H1 (cell line): ENCODE measurements at regions not wholly inside any gene's neighbourhood (a gene's known extent, or its start where the extent isn't known, plus 50 kb on each side); places are given as distances from the start of the nearest gene placed in this dataset.

ENCODE experiments used
- CTCF ChIA-PET: fragments of 300-600 bp; sonication (Branson Sonifier 250); formaldehyde crosslinking; loops from one replicate; lab custom pipeline; 2021; ENCODE audit not compliant: partially characterized antibody; lab: Charles Lee
- POLR2A ChIA-PET: fragments of 300-600 bp; sonication (Branson Sonifier 250); formaldehyde crosslinking; loops from one replicate; lab custom pipeline; 2021; ENCODE audit warnings: inconsistent platforms; ENCODE audit not compliant: partially characterized antibody; lab: Charles Lee
- DNase-seq, 2 experiments: peaks; one replicate each; pipeline versions ENCODE4 v3.0.0 to v3.0.0-alpha.2; 2010 to 2022; ENCODE audit warnings: low spot score in 2 of 2, low read depth in 1 of 2, mixed read lengths in 1 of 2
- FAIRE-seq: peaks from 2 replicates; lab custom pipeline; 2011; peaks lifted over from hg19 to GRCh38; lab: Jason Lieb, UNC
- H2AFZ ChIP-seq: 2 replicates; pipeline ENCODE4 v1.8.1; 2012; ENCODE audit warnings: low read length, inconsistent platforms
- H2AK5ac ChIP-seq: 2 replicates; pipeline ENCODE4 v1.6.1; 2013; ENCODE audit warnings: low read depth, low read length
- H2BK120ac ChIP-seq: replicated peaks from 2 replicates; pipeline ENCODE3; 2013; ENCODE audit warnings: low read depth, low read length, inconsistent platforms
- H2BK12ac ChIP-seq: 2 replicates; pipeline ENCODE4 v1.6.1; 2013; ENCODE audit warnings: low read depth, low read length
- H2BK15ac ChIP-seq: 2 replicates; pipeline ENCODE4 v1.6.1; 2013; ENCODE audit warnings: low read length
- H2BK20ac ChIP-seq: 2 replicates; pipeline ENCODE4 v1.6.1; 2013; ENCODE audit warnings: low read length
- H2BK5ac ChIP-seq: 2 replicates; pipeline ENCODE4 v1.6.1; 2013; ENCODE audit warnings: low read depth, low read length
- H3K14ac ChIP-seq: 2 replicates; pipeline ENCODE4 v1.6.1; 2013; ENCODE audit warnings: inconsistent platforms; ENCODE audit not compliant: insufficient read length
- H3K18ac ChIP-seq: 2 replicates; pipeline ENCODE4 v1.6.1; 2013; ENCODE audit warnings: low read length; ENCODE audit errors: extremely low read depth
- H3K23ac ChIP-seq: 2 replicates; pipeline ENCODE4 v1.6.1; 2013; ENCODE audit warnings: inconsistent platforms; ENCODE audit not compliant: insufficient read length
- H3K23me2 ChIP-seq: 2 replicates; pipeline ENCODE4 v1.6.1; 2013; ENCODE audit warnings: low read depth, low read length
- H3K27ac ChIP-seq: 2 replicates; pipeline ENCODE4 v1.6.1; 2011; ENCODE audit warnings: low read depth, low read length, inconsistent platforms
- H3K27me3 ChIP-seq, 4 experiments: replicated peaks in 1 of 4; 1 replicate in 1 of 4; 2 replicates in 3 of 4; pipeline versions ENCODE4 v1.6.1 to v1.8.1; 2011 to 2013; ENCODE audit warnings: low read length in 3 of 4, mild to moderate bottlenecking in 3 of 4, inconsistent platforms in 2 of 4, mixed read lengths in 2 of 4, moderate library complexity in 1 of 4; ENCODE audit not compliant: control insufficient read depth in 3 of 4, insufficient read depth in 3 of 4; ENCODE audit errors: extremely low read depth in 1 of 4
- H3K36me3 ChIP-seq, 4 experiments: 2 replicates each; pipeline versions ENCODE4 v1.6.1 to v1.8.1; 2011 to 2013; ENCODE audit warnings: mild to moderate bottlenecking in 4 of 4, low read length in 3 of 4, moderate library complexity in 2 of 4, control low read depth in 1 of 4, inconsistent platforms in 1 of 4; ENCODE audit not compliant: insufficient read depth in 4 of 4, control insufficient read depth in 2 of 4
- H3K4ac ChIP-seq: replicated peaks from 2 replicates; pipeline ENCODE3; 2013; ENCODE audit warnings: low read length, low read depth, mixed read lengths, inconsistent platforms; ENCODE audit not compliant: insufficient read length
- H3K4me1 ChIP-seq, 4 experiments: replicated peaks in 1 of 4; 1 replicate in 1 of 4; 2 replicates in 3 of 4; pipeline versions ENCODE4 v1.6.1 to v1.8.1; 2011 to 2013; ENCODE audit warnings: low read length in 3 of 4, inconsistent platforms in 2 of 4, mixed read lengths in 1 of 4; ENCODE audit not compliant: insufficient read depth in 4 of 4, control insufficient read depth in 3 of 4
- H3K4me2 ChIP-seq, 2 experiments: 2 replicates each; pipeline versions ENCODE4 v1.6.1 to v1.8.1; 2011 to 2013; ENCODE audit warnings: low read depth in 2 of 2, low read length in 2 of 2, control low read depth in 1 of 2, inconsistent platforms in 1 of 2, mild to moderate bottlenecking in 1 of 2; ENCODE audit not compliant: insufficient read depth in 1 of 2
- H3K4me3 ChIP-seq, 4 experiments: fragments of 200-600, 300-600 bp in 1 of 4; sonication (generic), shearing (Covaris generic), sonication (Bioruptor Twin) in 1 of 4; 2 replicates each; pipeline versions ENCODE4 v1.5.1 to v1.8.1; 2011 to 2016; ENCODE audit warnings: low read length in 4 of 4, low read depth in 3 of 4, control low read depth in 2 of 4, inconsistent platforms in 2 of 4, mild to moderate bottlenecking in 2 of 4, mixed read lengths in 1 of 4, moderate library complexity in 1 of 4; ENCODE audit not compliant: insufficient read depth in 2 of 4; ENCODE audit errors: extremely low read depth in 1 of 4
- H3K56ac ChIP-seq: replicated peaks from 2 replicates; pipeline ENCODE3; 2013; ENCODE audit warnings: low read depth, mild to moderate bottlenecking, mixed read lengths, low read length, inconsistent platforms; ENCODE audit not compliant: insufficient read length
- H3K79me1 ChIP-seq: 2 replicates; pipeline ENCODE4 v1.6.1; 2013; ENCODE audit warnings: low read depth, low read length, control low read depth
- H3K79me2 ChIP-seq, 2 experiments: 2 replicates each; pipeline versions ENCODE4 v1.6.1 to v1.8.1; 2012 to 2013; ENCODE audit warnings: low read length in 2 of 2, mild to moderate bottlenecking in 2 of 2, inconsistent platforms in 1 of 2; ENCODE audit not compliant: insufficient read depth in 2 of 2, control insufficient read depth in 1 of 2
- H3K9ac ChIP-seq, 4 experiments: replicated peaks in 1 of 4; 1 replicate in 1 of 4; 2 replicates in 3 of 4; pipeline versions ENCODE4 v1.6.1 to v1.8.1; 2011 to 2013; ENCODE audit warnings: low read depth in 3 of 4, low read length in 3 of 4, control low read depth in 2 of 4, mild to moderate bottlenecking in 2 of 4, moderate library complexity in 2 of 4, inconsistent platforms in 1 of 4; ENCODE audit errors: extremely low read depth in 1 of 4
- H3K9me3 ChIP-seq, 2 experiments: 2 replicates each; pipeline versions ENCODE4 v1.6.1 to v1.8.1; 2012 to 2013; ENCODE audit warnings: mild to moderate bottlenecking in 2 of 2, moderate library complexity in 2 of 2, control low read depth in 1 of 2, inconsistent platforms in 1 of 2, low read depth in 1 of 2, low read length in 1 of 2, mixed read lengths in 1 of 2; ENCODE audit not compliant: insufficient read depth in 2 of 2
- H4K20me1 ChIP-seq, 2 experiments: replicated peaks in 1 of 2; 2 replicates each; pipeline versions ENCODE3 to v1.8.1; 2011 to 2013; ENCODE audit warnings: inconsistent platforms in 2 of 2, low read length in 2 of 2, mild to moderate bottlenecking in 1 of 2; ENCODE audit not compliant: insufficient read depth in 2 of 2, control insufficient read depth in 1 of 2
- H4K5ac ChIP-seq: 2 replicates; pipeline ENCODE4 v1.6.1; 2013; ENCODE audit warnings: low read length, low read depth, mixed read lengths, inconsistent platforms; ENCODE audit not compliant: insufficient read length
- H4K8ac ChIP-seq: 2 replicates; pipeline ENCODE4 v1.8.0; 2013; ENCODE audit warnings: mild to moderate bottlenecking, moderate library complexity, low read length, inconsistent platforms; ENCODE audit not compliant: insufficient read depth; ENCODE audit errors: extremely low read depth
- H4K91ac ChIP-seq: replicated peaks from 2 replicates; pipeline ENCODE3; 2013; ENCODE audit warnings: low read length, mixed read lengths, inconsistent platforms; ENCODE audit not compliant: insufficient read length
- CHD2 ChIP-seq: IDR thresholded peaks from 2 replicates; pipeline ENCODE4 v1.6.1; 2012; ENCODE audit warnings: low read length, improper control_type of control experiment
- EP300 ChIP-seq, 2 experiments: IDR thresholded peaks; 1 replicate in 1 of 2; 2 replicates in 1 of 2; pipeline ENCODE4 v1.6.1; 2011 to 2012; ENCODE audit warnings: low read depth in 2 of 2, low read length in 2 of 2, mild to moderate bottlenecking in 2 of 2, borderline replicate concordance in 1 of 2, inconsistent platforms in 1 of 2, moderate library complexity in 1 of 2
- JUN ChIP-seq: IDR thresholded peaks from 2 replicates; pipeline ENCODE4 v1.6.1; 2011; ENCODE audit warnings: low read depth, mild to moderate bottlenecking, improper control_type of control experiment, low read length
- JUND ChIP-seq: IDR thresholded peaks from 2 replicates; pipeline ENCODE4 v1.6.1; 2011; ENCODE audit warnings: mild to moderate bottlenecking, improper control_type of control experiment, low read length
- MAFK ChIP-seq: IDR thresholded peaks from 2 replicates; pipeline ENCODE4 v1.6.1; 2012; ENCODE audit warnings: low read depth, mild to moderate bottlenecking, improper control_type of control experiment, low read length
- RBBP5 ChIP-seq: IDR thresholded peaks from 2 replicates; pipeline ENCODE4 v1.7.1; 2012; ENCODE audit warnings: low read depth, mild to moderate bottlenecking, inconsistent platforms, low read length, moderate library complexity, borderline replicate concordance
- RNF2 ChIP-seq: fragments of 200-900, 300-1000 bp; sonication (generic); IDR thresholded peaks from 2 replicates; pipeline ENCODE4 v1.7.1; 2016; ENCODE audit warnings: borderline replicate concordance, low read depth, mild to moderate bottlenecking, antibody characterized with exemption, low read length; ENCODE audit not compliant: poor library complexity, severe bottlenecking; ENCODE audit errors: missing control alignments
- SIX5 ChIP-seq: IDR thresholded peaks from 2 replicates; pipeline ENCODE4 v1.6.1; 2011; ENCODE audit warnings: mild to moderate bottlenecking, low read depth, low read length
- TEAD4 ChIP-seq: IDR thresholded peaks from 2 replicates; pipeline ENCODE4 v1.6.1; 2012; ENCODE audit warnings: low read depth, low read length, inconsistent platforms, mixed read lengths
- WGBS, 2 experiments: shearing (Covaris generic) in 1 of 2; methylation state at CpG; one replicate each; pipeline versions ENCODE4 v1.1.6 to v1.1.7; 2013 to 2015; ENCODE audit warnings: low lambda C conversion rate in 2 of 2, mixed read lengths in 2 of 2, inconsistent platforms in 1 of 2, low coverage in 1 of 2, missing lambda C conversion rate in 1 of 2; ENCODE audit not compliant: insufficient replicate concordance in 2 of 2, insufficient coverage in 1 of 2, insufficient read length in 1 of 2; ENCODE audit errors: extremely low coverage in 1 of 2, missing lambda C conversion rate in 1 of 2; 5-methylcytosine and 5-hydroxymethylcytosine counted together

DNA sequence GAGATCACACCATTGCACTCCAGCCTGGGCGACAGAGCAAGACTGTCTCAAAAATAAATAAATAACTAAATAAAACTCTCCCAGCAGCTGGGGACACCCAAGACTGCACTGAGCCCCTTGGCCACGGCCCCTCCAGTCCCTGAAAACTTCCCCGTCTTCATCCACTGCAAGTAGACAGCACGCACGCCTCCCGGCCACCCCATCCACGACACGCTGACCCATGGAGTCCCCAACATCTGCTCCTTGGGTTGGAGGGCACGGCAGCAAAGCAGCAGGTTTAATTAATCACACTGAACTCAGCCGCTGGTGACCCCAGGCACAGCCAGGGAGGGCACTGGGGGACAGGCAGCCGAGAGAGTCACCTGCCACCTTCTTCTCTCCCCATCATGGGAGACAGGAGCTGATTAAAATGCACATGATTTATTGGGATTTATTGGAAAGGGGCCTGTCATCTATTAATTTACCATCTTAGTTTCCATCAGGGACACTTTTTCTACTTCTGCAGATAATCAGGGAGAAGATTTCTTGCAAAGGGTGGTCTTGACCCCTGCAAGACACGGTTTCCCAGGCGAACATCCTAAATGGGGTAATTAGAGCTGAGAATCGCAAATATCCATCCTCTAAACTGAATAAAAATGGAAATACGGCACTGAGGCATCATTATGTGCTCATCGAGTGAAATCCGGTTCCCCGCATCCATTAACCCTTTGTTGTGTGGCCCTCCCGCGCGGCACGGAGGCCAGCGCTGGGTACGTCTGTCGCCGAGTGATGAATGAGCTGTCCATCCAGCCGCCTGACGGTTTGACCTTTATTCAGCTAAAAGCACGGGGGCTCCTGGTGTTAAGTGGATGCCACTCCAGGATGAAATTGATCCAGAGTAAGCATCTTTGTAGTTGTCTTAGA is 178.3 kb downstream of the BRD1 start:
- no peak overlapping the region for H2AFZ ChIP-seq
- ChIA-PET CTCF (interaction anchor here (0.7 to 1.5 kb wide), 2 partner anchors 9 to 16 kb away, joined by 3 to 5 read pairs; no protein-coding TSS in a partner anchor), POLR2A (no interaction called here)
- no peak overlapping the region; the same call in 1 of the 2 replicates for H4K8ac ChIP-seq
- peaks cover 0 to 1% of the 10 kb centered on the region in 2 experiments for H4K20me1 ChIP-seq
- H3K23me2 ChIP-seq: peaks cover 9% of the 10 kb centered on the region; the same call in 1 of the 2 replicates
- no peak overlapping the region for H3K23ac ChIP-seq
- no peak overlapping the region for H2BK12ac ChIP-seq
- no peak overlapping the region for H3K4me3 ChIP-seq
- FAIRE-seq (no peak), DNase-seq (no peak)
- H3K14ac ChIP-seq: no peak overlapping the region
- no peak overlapping the region for H4K5ac ChIP-seq
- H2BK15ac ChIP-seq: no peak overlapping the region
- no peaks in the 10 kb centered on the region for H3K27me3 ChIP-seq
- no peak overlapping the region for H2BK5ac ChIP-seq
- 91% methylated on average over 29 of the region's 29 CpGs; no CpG with 5 or more reads in 1 of the 2 experiments for WGBS, 2 experiments
- H2BK120ac ChIP-seq: no peak overlapping the region
- no peak overlapping the region for H2AK5ac ChIP-seq
- H4K91ac ChIP-seq: no peak overlapping the region
- H2BK20ac ChIP-seq: no peak overlapping the region
- no peaks in the 10 kb centered on the region for H3K9me3 ChIP-seq
- H3K56ac ChIP-seq: no peak overlapping the region
- H3K79me1 ChIP-seq: no peaks in the 10 kb centered on the region
- H3K79me2 ChIP-seq: no peaks in the 10 kb centered on the region
- H3K4ac ChIP-seq: no peak overlapping the region
- no peak overlapping the region for H3K27ac ChIP-seq
- no peaks in the 10 kb centered on the region for H3K36me3 ChIP-seq
- no peak overlapping the region for H3K9ac ChIP-seq
- no peak overlapping the region for H3K18ac ChIP-seq
- H3K4me1 ChIP-seq: peaks cover 0 to 2% (median 0%) of the 10 kb centered on the region in 4 experiments; a peak in 1 of 7 replicates
- no peak overlapping the region for H3K4me2 ChIP-seq
- TF ChIP-seq MAFK: no peak
- no peak for TF ChIP-seq JUN
- no peak for TF ChIP-seq JUND
- TF ChIP-seq SIX5: no peak
- no peak for TF ChIP-seq RBBP5
- TF ChIP-seq CHD2: no peak
- no peak for TF ChIP-seq RNF2
- no peak for TF ChIP-seq TEAD4
- TF ChIP-seq EP300 (IDR thresholded peaks at IDR 0.05; ENCODE audit: borderline replicate concordance in 1 of 2, low read depth in 2 of 2, low read length in 2 of 2): no peak
